Panc1 (cell line): ENCODE measurements at regions not wholly inside any gene's neighbourhood (a gene's known extent, or its start where the extent isn't known, plus 50 kb on each side); places are given as distances from the start of the nearest gene placed in this dataset.

Experiments
- ATAC-seq: fragments of 200-7000 bp; cut with Tn5 transposase; 2 replicates; pipeline ENCODE4 v1.9.1; 2020; ENCODE audit warnings: mild to moderate bottlenecking, moderate library complexity
- BruUV-seq: library from RNA; stranded (reverse); fragments of 400-500 nt; replicated peaks from 2 replicates; lab custom pipeline; 2021; lab: Mats Ljungman, UMichigan
- CTCF ChIA-PET: fragments of 300-600 bp; sonication (Branson Sonifier 250); formaldehyde crosslinking; loops from one replicate; lab custom pipeline; 2022; ENCODE audit warnings: antibody characterized with exemption; lab: Charles Lee
- POLR2A ChIA-PET: fragments of 300-600 bp; sonication (Branson Sonifier 250); formaldehyde crosslinking; loops from one replicate; lab custom pipeline; 2022; ENCODE audit warnings: antibody characterized with exemption; lab: Charles Lee
- DNase-seq: peaks from one replicate; pipeline ENCODE4 v3.0.0-alpha.2; 2010; ENCODE audit warnings: low read depth, low spot score
- H3K27ac ChIP-seq: 2 replicates; pipeline ENCODE4 v1.5.1; 2011; ENCODE audit warnings: mild to moderate bottlenecking, low read length, inconsistent platforms
- H3K27me3 ChIP-seq: fragments of 200-500 bp; sonication (Bioruptor generic); 2 replicates; pipeline ENCODE4 v1.6.0; 2014; ENCODE audit warnings: low read length, inconsistent platforms; ENCODE audit not compliant: control insufficient read depth, insufficient read depth
- H3K36me3 ChIP-seq: fragments of 200-500 bp; sonication (Bioruptor generic); 2 replicates; pipeline ENCODE4 v1.5.1; 2014; ENCODE audit warnings: inconsistent platforms, mild to moderate bottlenecking, low read length, moderate library complexity; ENCODE audit not compliant: control insufficient read depth, insufficient read depth
- H3K4me1 ChIP-seq: 2 replicates; pipeline ENCODE4 v1.5.1; 2011; ENCODE audit warnings: inconsistent platforms, mild to moderate bottlenecking, low read length, moderate library complexity; ENCODE audit not compliant: control insufficient read depth, insufficient read depth
- H3K4me3 ChIP-seq, 2 experiments: 2 replicates each; pipeline ENCODE4 v1.5.1; 2011 to 2012; ENCODE audit warnings: low read depth in 2 of 2, low read length in 2 of 2, mild to moderate bottlenecking in 2 of 2, inconsistent platforms in 1 of 2, moderate library complexity in 1 of 2
- H3K9me3 ChIP-seq: fragments of 200-500 bp; sonication (Bioruptor generic); 2 replicates; pipeline ENCODE4 v1.5.1; 2014; ENCODE audit warnings: low read depth, mild to moderate bottlenecking, inconsistent platforms, low read length, moderate library complexity; ENCODE audit not compliant: control insufficient read depth, insufficient read depth
- CTCF ChIP-seq: fragments of 450-650 bp; IDR thresholded peaks from 2 replicates; pipeline ENCODE4 v1.5.1; 2017; ENCODE audit warnings: mild to moderate bottlenecking
- POLR2AphosphoS5 ChIP-seq: IDR thresholded peaks from 2 replicates; pipeline ENCODE4 v1.6.1; 2012; ENCODE audit warnings: mild to moderate bottlenecking, low read depth, low read length, moderate library complexity
- REST ChIP-seq, 2 experiments: IDR thresholded peaks; 2 replicates each; pipeline ENCODE4 v1.6.1; 2011 to 2012; ENCODE audit warnings: low read depth in 2 of 2, control low read depth in 1 of 2, low read length in 1 of 2, mild to moderate bottlenecking in 1 of 2, moderate library complexity in 1 of 2; ENCODE audit not compliant: insufficient read depth in 1 of 2
- SIN3A ChIP-seq: IDR thresholded peaks from 2 replicates; pipeline ENCODE4 v1.6.1; 2012; ENCODE audit warnings: low read depth, mild to moderate bottlenecking, low read length, moderate library complexity, borderline replicate concordance; ENCODE audit not compliant: insufficient read depth
- TCF7L2 ChIP-seq: IDR thresholded peaks from 2 replicates; pipeline ENCODE4 v1.6.1; 2011; ENCODE audit warnings: mild to moderate bottlenecking, low read depth, low read length, inconsistent platforms
- in situ Hi-C: cut with HindIII; loops from 2 replicates; pipeline ENCODE4 v1.10.0; 2016; ENCODE audit warnings: low sequenced_read_pairs, low pct_unique_long_range_greater_than_20kb
- intact Hi-C: fragments of 100-400 bp; cut with micrococcal nuclease; formaldehyde crosslinking; loops from one replicate; pipeline ENCODE4 v1.10.0; 2022; ENCODE audit not compliant: unreplicated experiment

GRCh38 chr18:78790511-78790910 is 189.1 kb upstream of the SALL3 start:
- no peak overlapping the region for H3K4me3 ChIP-seq
- no peaks in the 10 kb centered on the region for H3K36me3 ChIP-seq
- in situ Hi-C loops: no loop called here
- intact Hi-C loops: no loop called here
- DNase-seq (no peak), ATAC-seq (no peak)
- no peaks in the 10 kb centered on the region for H3K4me1 ChIP-seq
- TF ChIP-seq SIN3A (no peak), CTCF (no peak), POLR2AphosphoS5 (no peak)
- CTCF ChIA-PET: no interaction called here
- no peak overlapping the region for H3K27ac ChIP-seq
- H3K9me3 ChIP-seq: no peaks in the 10 kb centered on the region
- POLR2A ChIA-PET: no interaction called here
- no TSS peak for BruUV-seq
- peaks cover 37% of the 10 kb centered on the region for H3K27me3 ChIP-seq

- Histone ChIP-seq H3K4me1 (no peaks in the 10 kb centered on the region), H3K4me3 (no peak overlapping the region), H3K36me3 (no peaks in the 10 kb centered on the region), H3K9me3 (no peaks in the 10 kb centered on the region), H3K27me3 (peaks cover 35% of the 10 kb centered on the region), H3K27ac (no peak overlapping the region)
- no TSS peak for BruUV-seq
- POLR2A ChIA-PET: no interaction called here
- TF ChIP-seq REST (IDR thresholded peaks at IDR 0.05; ENCODE audit: insufficient read depth in 1 of 2, low read depth in 2 of 2, low read length in 1 of 2): no peak
- TF ChIP-seq POLR2AphosphoS5: no peak
- TF ChIP-seq CTCF: no peak
- TF ChIP-seq SIN3A: no peak
- no peak for TF ChIP-seq TCF7L2
- no peak for DNase-seq
- in situ Hi-C loops (no loop called here), intact Hi-C loops (no loop called here)
- CTCF ChIA-PET: no interaction called here
- ATAC-seq: no peak
These were observed 188.7 kb upstream of the SALL3 start for GRCh38 chr18:78790960-78791359.

- TF ChIP-seq CTCF (no peak), REST (IDR thresholded peaks at IDR 0.05; ENCODE audit: insufficient read depth in 1 of 2, low read depth in 2 of 2, low read length in 1 of 2) (no peak), SIN3A (no peak), POLR2AphosphoS5 (no peak), TCF7L2 (no peak)
- ATAC-seq (no peak), DNase-seq (no peak)
- Histone ChIP-seq H3K4me3 (no peak overlapping the region), H3K9me3 (no peaks in the 10 kb centered on the region), H3K36me3 (no peaks in the 10 kb centered on the region), H3K4me1 (no peaks in the 10 kb centered on the region), H3K27me3 (peaks cover 31% of the 10 kb centered on the region), H3K27ac (no peak overlapping the region)
- intact Hi-C loops (no loop called here), in situ Hi-C loops (no loop called here)
- CTCF ChIA-PET: no interaction called here
- no TSS peak for BruUV-seq
- POLR2A ChIA-PET: no interaction called here
These were observed 187.5 kb upstream of the SALL3 start for GRCh38 chr18:78792094-78792493.
